GM18868 (cell line): ENCODE measurements at regions not wholly inside any gene's neighbourhood (a gene's known extent, or its start where the extent isn't known, plus 50 kb on each side); places are given as distances from the start of the nearest gene placed in this dataset.

Experiments used
- ATAC-seq: cut with Tn5 transposase; IDR thresholded peaks from one replicate; pipeline ENCODE4 v1.9.1; 2021; ENCODE audit warnings: mild to moderate bottlenecking, moderate library complexity; ENCODE audit not compliant: unreplicated experiment

DNA sequence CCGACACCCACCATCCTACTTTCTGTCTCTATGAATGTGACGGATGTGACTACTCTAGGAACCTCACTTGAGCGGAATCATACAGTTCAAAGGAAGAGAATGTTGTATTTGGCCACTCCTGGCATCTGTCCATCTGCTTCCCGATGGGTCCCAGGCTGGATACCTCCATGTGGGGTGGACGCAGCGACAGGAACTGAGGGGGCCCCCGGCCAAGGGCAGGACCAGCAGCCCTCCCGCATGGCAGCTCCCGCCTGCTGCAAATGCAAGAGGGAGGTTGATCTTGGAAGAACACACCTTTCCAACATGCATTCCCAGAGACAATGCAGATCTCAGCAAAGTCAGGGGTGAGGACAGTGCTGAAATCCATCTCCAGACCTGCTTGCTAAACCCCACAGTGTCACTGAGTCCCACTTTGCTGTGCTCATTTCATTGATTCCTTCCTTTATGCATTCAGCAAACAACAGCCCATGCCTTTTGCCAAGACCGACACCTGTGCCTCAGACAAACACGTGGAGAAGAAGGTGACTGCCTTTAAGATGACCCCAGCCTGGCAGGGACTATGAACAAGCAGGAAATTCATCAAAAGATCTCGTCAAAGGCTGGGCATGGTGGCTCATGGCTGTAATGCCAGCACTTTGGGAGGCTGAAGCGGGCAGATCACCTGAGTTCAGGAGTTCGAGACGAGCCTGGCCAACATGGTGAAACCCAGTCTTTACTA, 246.2 kb downstream of the CTTN start:
- no peak for ATAC-seq

DNA sequence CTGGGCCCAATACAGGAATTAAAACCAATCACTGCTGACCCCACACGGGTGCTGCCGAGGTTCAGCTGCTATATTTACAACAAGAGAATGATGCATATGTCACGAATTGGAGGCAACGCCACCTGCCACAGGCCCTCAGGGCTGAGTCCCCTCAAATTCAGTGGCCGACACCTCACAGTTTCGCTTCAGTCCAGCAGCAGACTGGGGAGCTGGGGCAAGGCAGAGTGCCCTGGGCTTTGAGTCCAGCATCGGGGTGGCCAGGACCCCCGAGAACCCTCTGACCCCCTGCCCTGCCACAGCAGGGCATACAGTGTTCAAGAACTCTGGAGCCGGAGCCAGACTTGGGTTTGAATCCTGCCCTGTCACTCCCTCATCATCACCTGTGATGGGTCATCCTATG, 247.2 kb downstream of the CTTN start:
- ATAC-seq = no peak

DNA sequence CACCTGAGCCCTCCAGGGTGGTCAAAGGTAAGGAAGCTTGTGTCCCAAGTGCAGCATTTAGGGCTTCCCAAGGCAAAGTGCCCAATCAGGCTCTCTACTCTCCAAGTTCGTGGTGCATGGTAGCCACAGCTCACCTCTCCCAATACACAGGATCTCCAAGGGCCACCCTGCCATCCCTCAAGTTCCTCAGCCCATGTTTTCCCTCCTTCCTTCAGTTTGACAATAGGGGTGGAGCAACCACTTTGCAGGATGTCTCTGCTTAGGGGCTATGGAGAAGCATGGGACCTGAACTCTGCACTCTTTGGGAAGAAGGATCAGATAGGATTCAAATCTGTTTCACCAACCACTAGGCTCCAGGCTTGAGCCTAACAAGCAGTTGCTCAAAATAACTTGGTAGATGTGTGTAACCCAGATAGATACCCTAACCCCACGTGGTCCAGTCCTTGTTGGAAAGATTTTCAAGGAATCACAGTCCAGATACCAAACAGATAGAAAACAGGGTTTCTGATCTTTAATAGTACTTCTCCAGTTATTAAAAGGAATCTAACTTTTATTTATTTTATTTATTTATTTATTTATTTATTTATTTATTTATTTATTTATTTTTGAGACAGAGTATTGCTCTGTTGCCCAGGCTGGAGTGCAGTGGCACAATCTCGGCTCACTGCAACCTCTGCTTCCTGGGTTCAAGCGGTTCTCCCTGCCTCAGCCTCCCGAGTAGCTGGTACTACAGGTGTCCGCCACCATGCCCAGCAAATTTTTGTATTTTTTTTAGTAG, 248.1 kb downstream of the CTTN start:
- no peak for ATAC-seq

DNA sequence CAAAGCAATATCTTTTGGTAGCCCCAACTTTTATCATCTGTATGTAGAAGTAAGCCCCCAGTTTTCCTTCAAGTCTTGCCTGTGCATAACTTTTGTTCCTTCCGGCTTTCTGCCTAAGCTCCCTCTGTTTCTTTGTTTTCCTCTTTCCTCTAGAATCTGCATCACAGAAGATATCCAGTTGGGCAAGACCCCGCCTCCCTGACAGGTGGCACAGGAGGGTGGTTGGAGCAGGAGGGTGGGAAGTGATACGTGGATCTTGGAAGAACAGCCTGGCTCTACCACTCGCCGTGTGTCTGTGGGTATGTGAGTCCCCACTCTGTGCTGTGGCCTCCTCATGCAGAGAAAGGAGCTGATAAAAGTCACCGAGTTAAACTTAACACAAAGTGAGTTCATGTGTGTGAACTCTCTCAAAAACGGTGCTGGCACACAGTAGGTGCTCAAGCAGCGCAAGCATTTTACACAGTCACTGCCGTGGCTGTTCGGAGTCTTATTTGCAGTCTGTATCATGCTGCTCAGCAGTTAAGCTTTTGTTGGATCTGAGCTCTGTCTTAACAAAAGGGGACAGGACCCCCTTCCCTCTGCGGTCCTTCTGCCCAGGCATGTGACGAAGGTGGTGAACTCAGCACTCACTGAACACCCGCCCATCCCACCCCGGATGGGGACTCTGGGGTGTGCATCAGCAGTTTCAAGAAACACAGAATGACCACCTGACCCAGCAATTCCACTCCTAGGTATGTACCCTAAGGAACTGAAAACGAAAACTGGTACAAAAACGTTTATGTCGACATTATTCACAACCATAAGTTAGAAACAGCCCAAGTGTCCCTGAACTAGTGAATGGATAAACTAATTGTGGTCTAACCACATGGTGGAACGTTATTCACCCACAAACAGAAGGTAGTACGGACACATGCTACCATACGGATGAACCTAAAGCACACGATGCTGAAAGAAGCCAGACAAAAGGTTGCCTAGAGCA, 249.1 kb downstream of the CTTN start:
- ATAC-seq = no peak

DNA sequence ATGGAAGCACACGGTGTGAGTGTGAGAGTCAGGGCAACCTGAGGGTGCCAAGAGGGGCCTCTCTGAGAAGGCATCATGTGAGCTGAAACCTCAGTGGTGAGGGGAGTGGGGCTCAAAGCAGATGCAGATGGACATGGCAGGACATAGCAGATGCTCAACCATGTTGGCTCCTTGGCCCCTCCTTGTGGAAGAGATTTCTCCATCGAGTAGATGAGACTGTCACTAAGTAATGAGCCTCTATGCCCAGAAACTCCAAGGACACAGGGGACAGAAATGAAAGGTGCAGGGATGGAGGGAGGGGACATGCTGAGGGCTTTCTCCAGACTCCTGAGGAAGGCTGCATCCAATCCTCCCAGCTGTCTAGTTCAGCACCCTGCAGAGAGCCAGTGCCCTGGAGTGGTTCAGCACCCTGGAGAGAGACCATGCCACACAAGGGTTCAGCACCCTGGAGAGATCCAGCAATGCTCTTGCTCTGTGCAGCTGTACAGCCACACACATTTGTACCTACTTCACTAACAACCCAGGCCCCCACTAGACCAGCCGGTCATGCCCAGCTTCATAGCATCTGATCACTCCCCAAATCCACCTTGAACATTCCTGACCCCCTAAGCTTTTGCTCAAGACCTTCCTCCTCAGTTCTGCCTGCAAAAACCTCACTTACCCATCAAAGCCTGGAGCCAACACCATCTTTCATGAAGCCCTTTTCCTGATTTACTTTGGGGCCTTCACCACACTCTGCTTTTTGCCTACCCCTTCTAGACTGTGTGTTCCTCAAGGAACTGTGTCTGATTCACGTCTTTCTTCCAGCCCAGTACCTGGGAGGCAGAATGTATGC, 252.0 kb downstream of the CTTN start:
- no peak for ATAC-seq

DNA sequence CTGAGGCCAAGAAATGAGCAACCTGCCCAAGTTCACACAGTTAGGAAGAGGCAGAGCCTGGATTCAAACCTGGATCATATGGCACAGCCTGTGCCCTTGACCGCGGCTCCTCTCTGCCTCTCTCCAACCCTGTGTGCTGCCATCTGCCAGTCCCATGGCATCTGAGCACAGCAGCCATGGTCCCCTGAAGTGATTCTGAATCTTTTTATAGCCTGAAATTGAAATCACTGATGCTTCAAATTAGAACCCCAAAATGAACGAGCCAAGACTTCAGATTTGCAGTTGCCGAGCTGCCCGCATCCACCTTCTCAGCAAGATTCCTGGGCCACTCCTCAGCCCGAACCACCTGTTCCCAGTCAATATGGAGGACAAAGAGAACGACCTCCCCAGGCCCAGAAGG, 252.7 kb downstream of the CTTN start:
- no peak for ATAC-seq

DNA sequence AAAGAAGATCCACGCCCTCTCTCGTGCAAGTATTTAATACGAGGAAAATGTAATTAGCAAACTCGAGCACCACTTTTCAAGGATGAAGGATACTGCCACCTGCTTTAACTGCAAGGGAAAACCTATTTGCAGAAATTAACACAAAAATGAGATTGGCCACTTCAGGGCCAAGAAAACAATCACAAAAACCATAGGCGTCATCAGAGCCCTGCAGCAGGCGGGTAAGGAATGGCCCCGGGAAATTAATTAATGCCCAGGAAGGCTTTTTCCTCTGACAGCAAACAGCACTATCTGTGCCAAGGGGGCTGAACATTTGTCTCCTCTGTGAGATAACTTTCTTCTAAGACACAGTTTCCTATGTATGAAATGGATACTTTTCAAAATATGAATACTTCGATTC, 255.7 kb downstream of the CTTN start:
- no peak for ATAC-seq

DNA sequence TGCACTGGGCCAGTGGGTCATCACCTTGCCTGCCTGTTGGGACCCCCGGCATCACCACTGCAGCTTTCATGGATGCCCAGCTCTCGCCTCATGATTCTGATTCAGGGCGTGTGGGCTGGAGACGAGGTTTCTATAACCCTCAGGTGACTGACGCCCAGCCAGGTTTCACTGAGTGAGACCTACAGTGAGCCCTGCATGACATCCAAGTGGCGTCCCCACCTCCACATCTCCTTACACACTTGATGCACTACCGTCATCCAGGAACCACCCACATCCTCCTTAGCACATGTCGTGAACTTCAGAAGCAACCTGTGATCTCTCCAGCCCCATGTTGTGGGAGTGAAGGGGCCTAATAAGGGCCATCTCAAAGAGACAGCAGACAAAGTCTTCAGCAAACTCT, 257.5 kb downstream of the CTTN start:
- no peak for ATAC-seq

DNA sequence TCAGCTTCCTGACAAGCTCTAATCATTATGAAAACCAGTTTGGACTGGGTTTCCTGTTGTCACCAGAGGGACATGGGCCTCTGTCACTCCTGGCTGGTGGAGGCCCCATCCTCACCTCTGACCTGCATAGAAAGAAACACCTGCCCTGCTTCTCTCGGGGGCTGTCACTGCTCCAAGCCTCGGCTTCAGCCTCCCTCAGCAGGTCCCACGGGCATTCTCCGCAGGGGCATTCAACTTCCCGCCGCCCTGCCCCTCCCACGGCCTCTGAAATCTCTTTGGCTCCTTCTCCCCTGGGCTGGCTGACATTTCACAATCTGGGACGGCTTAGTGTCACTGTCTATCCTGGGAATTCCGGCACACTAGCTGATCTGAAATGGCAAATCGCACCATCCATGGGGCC, 257.9 kb downstream of the CTTN start:
- ATAC-seq = no peak

DNA sequence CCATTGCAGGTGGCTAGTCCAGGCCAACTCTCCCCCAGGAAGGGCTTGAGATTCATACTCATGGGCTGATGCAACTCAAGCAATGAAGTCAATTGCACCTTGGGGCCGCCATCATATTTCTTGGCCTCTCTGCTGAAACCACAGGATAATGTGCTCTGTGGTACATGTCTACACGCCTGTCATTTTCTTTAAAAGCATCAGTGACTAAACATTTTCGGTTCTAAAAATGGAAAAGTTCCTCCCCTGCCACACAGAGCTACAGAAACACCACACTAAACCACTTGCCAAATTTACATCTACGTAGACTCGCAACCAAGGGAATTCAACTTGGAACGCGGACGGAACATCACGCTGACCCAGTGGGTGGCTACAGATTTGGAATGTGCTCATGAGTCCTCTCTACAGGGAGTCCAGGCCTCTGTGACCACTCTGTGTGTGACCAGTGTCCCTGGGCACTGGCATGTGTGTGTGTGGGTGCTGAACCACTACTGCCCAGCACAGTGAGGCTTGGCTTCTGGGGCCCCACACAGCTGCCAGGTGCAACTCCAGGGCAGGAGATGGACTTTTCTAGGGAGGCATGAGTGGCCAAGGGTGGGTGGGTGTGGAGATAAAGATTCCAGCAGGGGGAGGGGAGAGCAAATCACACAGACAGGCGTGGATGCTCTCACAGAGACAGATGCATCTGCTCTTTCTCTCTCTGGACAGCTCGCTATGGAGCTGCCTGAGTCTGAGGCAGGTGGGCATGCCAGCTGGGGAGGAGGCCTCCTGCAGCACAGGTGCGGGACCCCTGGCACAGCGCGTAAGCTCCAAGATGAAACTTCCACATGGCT, 261.9 kb downstream of the CTTN start:
- no peak for ATAC-seq

DNA sequence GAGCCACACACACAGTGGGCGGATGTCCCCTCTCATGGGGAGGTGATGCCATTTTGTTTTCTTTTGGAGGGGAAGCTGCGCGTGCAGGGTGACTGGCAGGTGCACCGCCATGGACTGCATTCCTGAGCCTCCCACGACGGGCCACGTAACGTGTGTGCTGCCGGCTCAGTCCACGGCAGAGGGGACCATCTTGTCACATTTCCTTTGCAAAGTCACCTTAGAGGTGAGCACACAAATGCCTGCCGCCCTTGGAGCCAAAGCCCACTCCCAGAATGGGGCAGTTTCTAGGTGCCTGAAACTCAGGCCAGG, 262.5 kb downstream of the CTTN start:
- no peak for ATAC-seq

DNA sequence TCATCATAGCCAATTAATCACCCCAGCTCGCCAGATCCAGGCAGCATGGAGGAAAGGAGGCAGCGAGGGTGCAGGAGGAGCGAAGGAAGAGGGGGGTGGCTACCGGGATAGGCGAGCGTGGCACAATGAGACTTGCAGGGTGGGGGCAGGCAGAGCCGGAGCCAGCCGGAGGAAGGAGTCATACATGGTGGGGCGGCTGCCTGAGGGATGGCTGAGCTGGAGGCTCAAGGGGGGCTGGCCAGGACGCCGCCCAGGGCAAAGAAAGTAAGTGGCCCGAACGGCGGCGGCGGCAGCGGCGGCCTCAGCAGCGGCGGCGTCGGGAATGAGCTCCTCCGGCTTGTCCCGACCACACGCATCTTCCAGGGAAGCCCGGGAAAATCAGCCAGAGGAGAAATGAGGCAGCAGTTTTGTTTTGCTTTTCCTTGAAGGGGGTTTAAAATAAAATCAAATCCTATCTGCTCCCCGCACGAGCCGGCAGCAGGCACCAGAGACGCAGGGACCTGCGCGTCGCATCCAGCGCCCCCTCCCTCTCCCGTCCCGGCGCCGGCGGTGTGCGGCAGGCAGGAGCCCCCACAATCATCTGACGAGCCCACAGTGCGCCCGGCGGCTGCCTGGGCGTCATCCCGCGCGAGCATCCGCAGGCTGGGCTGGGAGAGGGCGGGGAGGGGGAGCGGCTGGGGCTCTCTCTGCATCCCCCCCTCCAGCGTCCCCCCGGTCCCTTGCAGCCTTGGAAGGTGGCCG, 263.6 kb downstream of the CTTN start:
- ATAC-seq = no peak

DNA sequence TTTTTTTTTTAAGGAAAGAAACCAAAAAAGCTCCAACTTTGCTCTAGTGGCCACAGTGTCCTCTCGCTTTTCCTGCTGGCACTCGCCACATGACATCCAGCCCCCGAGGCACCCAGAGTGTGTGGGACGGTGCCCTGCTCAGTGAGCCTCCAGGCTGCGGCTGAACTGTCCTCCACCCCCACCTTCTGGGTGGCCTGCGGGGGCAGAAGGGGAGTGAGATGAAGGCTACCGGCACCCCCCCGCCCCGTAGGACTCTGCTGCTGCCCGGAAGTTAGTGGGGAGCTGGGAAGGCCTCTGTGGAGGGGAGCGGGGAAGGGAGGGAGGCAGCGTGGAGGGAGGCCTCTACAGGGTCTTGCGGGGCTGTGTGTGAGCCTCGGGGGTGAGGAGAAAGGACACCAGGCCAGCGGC, 264.4 kb downstream of the CTTN start:
- ATAC-seq = no peak

DNA sequence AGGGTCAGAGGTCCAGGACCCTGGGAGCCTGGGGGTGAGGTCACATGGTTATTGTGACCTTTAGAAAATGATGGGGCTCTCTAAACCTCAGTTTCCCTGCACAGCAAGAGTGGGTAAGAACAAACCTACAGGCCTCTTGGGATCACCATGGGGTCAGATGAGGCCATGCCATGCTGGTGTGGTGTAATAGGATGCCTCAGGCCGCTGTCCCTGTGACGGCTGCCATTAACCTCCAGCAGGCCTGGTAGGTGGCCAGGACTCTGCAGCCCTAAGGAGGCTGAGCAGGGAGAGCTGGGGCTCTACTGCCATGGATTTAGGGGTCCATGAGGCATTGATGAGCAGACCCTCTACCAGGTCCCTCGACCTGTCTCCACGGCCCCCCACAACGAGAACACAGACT, 265.5 kb downstream of the CTTN start:
- no peak for ATAC-seq

DNA sequence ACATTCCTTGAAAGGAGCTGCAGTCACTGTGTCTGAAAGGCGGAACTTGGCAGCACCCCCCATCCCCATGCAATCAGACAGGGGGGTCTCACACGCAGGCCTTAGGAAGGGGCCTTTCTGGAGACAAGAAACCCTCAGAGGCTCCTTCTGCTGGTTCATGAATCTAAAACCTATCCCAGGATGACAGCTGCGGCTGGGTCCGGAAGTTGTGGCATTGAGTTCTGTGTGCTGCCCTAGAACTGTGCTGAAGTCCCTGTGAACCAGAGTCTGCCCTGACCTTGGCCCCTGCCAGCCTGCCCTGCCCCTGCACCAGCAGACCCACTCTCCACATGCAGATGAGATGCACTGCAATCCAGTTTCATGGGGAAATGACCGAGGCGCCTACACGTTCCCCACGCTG, 268.0 kb downstream of the CTTN start:
- no peak for ATAC-seq

DNA sequence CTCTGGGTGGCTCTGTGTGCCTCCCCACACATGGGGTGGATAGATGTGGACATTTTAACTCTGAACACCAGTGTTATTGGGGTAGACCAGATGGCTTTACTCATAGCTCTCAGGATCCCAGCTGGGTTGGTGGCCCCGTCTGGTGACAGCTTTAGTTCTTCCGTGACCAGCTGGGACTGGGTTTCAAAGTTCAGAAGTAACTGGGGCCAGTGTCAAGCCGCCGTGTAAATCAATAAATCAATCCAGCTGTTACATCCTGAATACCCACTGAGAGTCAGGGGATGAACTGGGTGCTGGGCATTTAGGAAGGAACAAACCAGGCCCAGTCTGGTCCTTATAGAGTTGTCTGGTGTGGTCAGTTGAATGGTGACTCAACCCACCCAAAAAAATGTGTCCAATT, 269.4 kb downstream of the CTTN start:
- no peak for ATAC-seq

DNA sequence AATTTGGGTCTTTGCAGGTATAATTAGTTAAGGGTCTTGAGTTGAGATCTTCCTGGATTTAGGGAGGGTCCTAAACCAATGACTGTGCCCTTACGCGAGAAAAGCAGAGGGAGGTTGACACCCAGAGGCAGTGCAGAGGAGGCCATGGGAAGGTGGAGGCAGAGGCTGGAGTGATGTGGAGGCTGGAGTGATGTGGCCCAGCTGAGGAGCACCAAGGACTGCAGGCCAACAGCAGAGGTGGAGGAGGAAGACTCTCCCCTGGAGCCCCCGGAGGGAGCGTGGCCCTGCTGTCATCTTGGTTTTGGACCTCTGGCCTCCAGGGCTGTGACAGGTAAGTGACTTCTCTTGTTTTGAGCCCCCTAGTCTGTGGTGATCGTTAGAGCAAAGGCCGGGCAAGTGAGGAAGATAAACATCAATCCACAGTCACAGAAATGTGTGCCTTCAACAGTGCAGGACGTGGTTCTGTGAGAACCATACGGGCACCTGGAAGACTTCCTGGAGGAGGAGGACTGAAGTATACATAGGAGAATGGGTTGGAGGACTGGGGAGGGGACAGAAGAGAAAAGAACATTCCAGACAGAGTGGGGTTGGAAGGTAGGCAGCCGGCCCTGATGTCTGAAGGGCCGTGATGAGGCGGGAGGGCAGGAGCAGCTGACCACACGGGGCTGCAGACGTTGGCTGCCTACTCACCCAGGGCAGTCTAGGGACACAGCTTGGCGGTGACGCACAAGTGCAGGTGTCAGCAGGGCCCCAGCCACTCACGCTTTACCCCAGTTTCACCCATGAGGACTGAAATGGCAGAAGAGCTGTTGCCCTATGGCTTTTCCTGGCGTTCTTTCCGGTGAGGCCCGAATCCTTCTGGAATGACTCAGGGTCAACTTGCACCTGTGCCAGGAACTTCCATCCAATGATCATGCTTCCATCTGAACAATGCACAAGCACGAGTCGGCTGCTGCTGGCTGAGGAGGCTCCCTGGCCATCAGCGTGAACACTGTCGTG, 270.2 kb downstream of the CTTN start:
- ATAC-seq = no peak

DNA sequence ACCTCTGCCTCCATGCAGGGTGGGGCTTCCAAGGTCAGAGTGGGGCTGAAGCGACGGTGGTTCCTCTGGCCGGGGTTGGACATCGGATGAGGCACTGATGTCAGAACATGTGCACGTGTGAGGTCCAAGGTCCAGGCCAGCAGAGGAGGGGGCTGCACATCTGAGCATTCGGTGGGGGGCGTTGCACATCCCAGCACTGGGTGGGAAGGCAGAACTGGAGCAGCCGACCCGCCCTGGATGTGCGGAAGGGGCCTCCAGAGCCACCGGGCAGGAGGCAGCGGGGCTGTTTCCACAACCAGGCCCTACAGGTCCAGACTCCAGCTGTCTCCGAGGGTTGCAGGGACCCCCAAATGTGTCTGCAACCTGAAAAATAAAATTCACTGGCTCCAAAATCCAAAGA, 271.0 kb downstream of the CTTN start:
- ATAC-seq = no peak
